ENCODE measurements at regions not wholly inside any gene's neighbourhood (a gene's known extent, or its start where the extent isn't known, plus 50 kb on each side); places are given as distances from the start of the nearest gene placed in this dataset.
"Not testable (repeated sequence)": the region's sequence is repeated elsewhere in the genome, so short reads cannot be mapped to it uniquely, and the experiment has no call there.

GRCh38 chr4:104549736-104550135 lies 55.0 kb upstream of the CXXC4 start:
- DNase-seq, result no peak

- DNase-seq, result no peak
These were observed 64.8 kb upstream of the CXXC4 start for GRCh38 chr4:104559502-104559901.

- no peak for DNase-seq
These were observed 76.6 kb upstream of the CXXC4 start for GRCh38 chr4:104571341-104571740.

- no peak for DNase-seq
These were observed 79.7 kb upstream of the CXXC4 start for GRCh38 chr4:104574371-104574770.

GRCh38 chr4:104575278-104575677 lies 80.6 kb upstream of the CXXC4 start:
- DNase-seq, result no peak

- DNase-seq, result no peak
These were observed 82.7 kb upstream of the CXXC4 start for GRCh38 chr4:104577405-104577804.

GRCh38 chr4:104581476-104581875 lies 86.8 kb upstream of the CXXC4 start:
- not testable (repeated sequence) for DNase-seq

- DNase-seq, result not testable (repeated sequence)
These were observed 87.4 kb upstream of the CXXC4 start for GRCh38 chr4:104582056-104582455.

- no peak for DNase-seq
These were observed 94.7 kb upstream of the CXXC4 start for GRCh38 chr4:104589264-104589868.

GRCh38 chr4:104591510-104591911 lies 96.8 kb upstream of the CXXC4 start:
- DNase-seq, result no peak

- DNase-seq, result no peak
These were observed 97.5 kb upstream of the CXXC4 start for GRCh38 chr4:104592183-104592582.

GRCh38 chr4:104593019-104593418 lies 98.3 kb upstream of the CXXC4 start:
- DNase-seq, result no peak

- DNase-seq, result no peak
These were observed 101.5 kb upstream of the CXXC4 start for GRCh38 chr4:104596189-104596588.

GRCh38 chr4:104615496-104615895 lies 120.8 kb upstream of the CXXC4 start:
- DNase-seq, result no peak

GRCh38 chr4:104615926-104616325 lies 121.2 kb upstream of the CXXC4 start:
- no peak for DNase-seq

GRCh38 chr4:104616401-104616820 lies 121.7 kb upstream of the CXXC4 start:
- DNase-seq, result no peak

GRCh38 chr4:104625706-104626105 lies 131.0 kb upstream of the CXXC4 start:
- no peak for DNase-seq

- DNase-seq, result no peak
These were observed 134.9 kb upstream of the CXXC4 start for GRCh38 chr4:104629601-104630000.

GRCh38 chr4:104630272-104630671 lies 135.6 kb upstream of the CXXC4 start:
- no peak for DNase-seq

GRCh38 chr4:104631000-104631399 lies 136.3 kb upstream of the CXXC4 start:
- no peak for DNase-seq

- no peak for DNase-seq
These were observed 146.7 kb upstream of the CXXC4 start for GRCh38 chr4:104641418-104641817.

GRCh38 chr4:104642521-104642920 lies 147.8 kb upstream of the CXXC4 start:
- no peak for DNase-seq

- no peak for DNase-seq
These were observed 149.1 kb upstream of the CXXC4 start for GRCh38 chr4:104643805-104644204.

GRCh38 chr4:104649631-104650030 lies 154.9 kb upstream of the CXXC4 start:
- peak; percentile 40 for DNase-seq

- not testable (repeated sequence) for DNase-seq
These were observed 167.6 kb upstream of the CXXC4 start for GRCh38 chr4:104662269-104662668.
